Rectal smooth muscle tissue (tissue), 1 donor: ENCODE measurements at regions not wholly inside any gene's neighbourhood (a gene's known extent, or its start where the extent isn't known, plus 50 kb on each side); places are given as distances from the start of the nearest gene placed in this dataset.
"Not testable (repeated sequence)": the region's sequence is repeated elsewhere in the genome, so short reads cannot be mapped to it uniquely, and the experiment has no call there.

Source experiments
- H3K27ac ChIP-seq: one replicate; pipeline ENCODE4 v1.7.0; 2013; ENCODE audit warnings: low read depth, low read length, inconsistent platforms
- H3K27me3 ChIP-seq: one replicate; pipeline ENCODE4 v1.7.0; 2013; ENCODE audit warnings: low read length; ENCODE audit not compliant: control insufficient read depth, insufficient read depth
- H3K36me3 ChIP-seq: one replicate; pipeline ENCODE4 v1.7.0; 2013; ENCODE audit warnings: low read length; ENCODE audit not compliant: control insufficient read depth, insufficient read depth
- H3K4me1 ChIP-seq: one replicate; pipeline ENCODE4 v1.7.0; 2013; ENCODE audit warnings: low read length; ENCODE audit not compliant: control insufficient read depth, insufficient read depth
- H3K4me3 ChIP-seq: one replicate; pipeline ENCODE4 v1.7.0; 2013; ENCODE audit warnings: low read length
- H3K9ac ChIP-seq: one replicate; pipeline ENCODE4 v1.7.0; 2013; ENCODE audit warnings: low read length

GRCh38 chr14:86782092-86782580, 1210.8 kb downstream of the GALC start:
- H3K4me1 ChIP-seq = no peaks in the 10 kb centered on the region
- H3K4me3 ChIP-seq = no peak overlapping the region
- H3K36me3 ChIP-seq = no peaks in the 10 kb centered on the region
- no peak overlapping the region for H3K9ac ChIP-seq
- H3K27ac ChIP-seq = no peak overlapping the region
- no peaks in the 10 kb centered on the region for H3K27me3 ChIP-seq

GRCh38 chr14:86780876-86781510, 1212.0 kb downstream of the GALC start:
- no peak overlapping the region for H3K4me3 ChIP-seq
- H3K9ac ChIP-seq = no peak overlapping the region
- H3K27ac ChIP-seq = no peak overlapping the region
- no peaks in the 10 kb centered on the region for H3K27me3 ChIP-seq
- no peaks in the 10 kb centered on the region for H3K4me1 ChIP-seq
- no peaks in the 10 kb centered on the region for H3K36me3 ChIP-seq

GRCh38 chr14:86780461-86780860, 1212.5 kb downstream of the GALC start:
- H3K27ac ChIP-seq = no peak overlapping the region
- no peaks in the 10 kb centered on the region for H3K27me3 ChIP-seq
- H3K9ac ChIP-seq = no peak overlapping the region
- no peak overlapping the region for H3K4me3 ChIP-seq
- no peaks in the 10 kb centered on the region for H3K36me3 ChIP-seq
- H3K4me1 ChIP-seq = no peaks in the 10 kb centered on the region

- no peak overlapping the region for H3K27ac ChIP-seq
- no peak overlapping the region for H3K9ac ChIP-seq
- H3K4me1 ChIP-seq = no peaks in the 10 kb centered on the region
- H3K36me3 ChIP-seq = no peaks in the 10 kb centered on the region
- no peaks in the 10 kb centered on the region for H3K27me3 ChIP-seq
- no peak overlapping the region for H3K4me3 ChIP-seq
Measured at GRCh38 chr14:86779416-86779815, 1213.6 kb downstream of the GALC start.

- Histone ChIP-seq H3K36me3 (no peaks in the 10 kb centered on the region), H3K27me3 (no peaks in the 10 kb centered on the region), H3K4me1 (no peaks in the 10 kb centered on the region), H3K9ac (no peak overlapping the region), H3K4me3 (no peak overlapping the region), H3K27ac (no peak overlapping the region)
Measured at GRCh38 chr14:86777963-86778602, 1214.9 kb downstream of the GALC start.

GRCh38 chr14:86775896-86776295, 1217.1 kb downstream of the GALC start:
- H3K27me3 ChIP-seq, H3K27ac ChIP-seq, H3K36me3 ChIP-seq, H3K4me1 ChIP-seq, H3K4me3 ChIP-seq, H3K9ac ChIP-seq: not testable (repeated sequence)

- no peak overlapping the region for H3K9ac ChIP-seq
- H3K4me1 ChIP-seq = no peaks in the 10 kb centered on the region
- no peak overlapping the region for H3K27ac ChIP-seq
- no peaks in the 10 kb centered on the region for H3K27me3 ChIP-seq
- H3K36me3 ChIP-seq = no peaks in the 10 kb centered on the region
- H3K4me3 ChIP-seq = no peak overlapping the region
Measured at GRCh38 chr14:86774916-86775315, 1218.1 kb downstream of the GALC start.

GRCh38 chr14:86772075-86772474, 1220.9 kb downstream of the GALC start:
- H3K9ac ChIP-seq = no peak overlapping the region
- no peak overlapping the region for H3K4me3 ChIP-seq
- H3K27ac ChIP-seq = no peak overlapping the region
- no peaks in the 10 kb centered on the region for H3K4me1 ChIP-seq
- H3K36me3 ChIP-seq = no peaks in the 10 kb centered on the region
- no peaks in the 10 kb centered on the region for H3K27me3 ChIP-seq

GRCh38 chr14:86770186-86770585, 1222.8 kb downstream of the GALC start:
- H3K4me3 ChIP-seq = no peak overlapping the region
- H3K9ac ChIP-seq = no peak overlapping the region
- no peak overlapping the region for H3K27ac ChIP-seq
- H3K4me1 ChIP-seq = no peaks in the 10 kb centered on the region
- no peaks in the 10 kb centered on the region for H3K27me3 ChIP-seq
- no peaks in the 10 kb centered on the region for H3K36me3 ChIP-seq

- Histone ChIP-seq H3K4me3 (no peak overlapping the region), H3K36me3 (no peaks in the 10 kb centered on the region), H3K27ac (no peak overlapping the region), H3K27me3 (no peaks in the 10 kb centered on the region), H3K4me1 (no peaks in the 10 kb centered on the region), H3K9ac (no peak overlapping the region)
Measured at GRCh38 chr14:86766469-86766868, 1226.5 kb downstream of the GALC start.

GRCh38 chr14:86761611-86762010, 1231.4 kb downstream of the GALC start:
- Histone ChIP-seq H3K4me1 (no peaks in the 10 kb centered on the region), H3K27me3 (no peaks in the 10 kb centered on the region), H3K9ac (no peak overlapping the region), H3K36me3 (no peaks in the 10 kb centered on the region), H3K27ac (no peak overlapping the region), H3K4me3 (no peak overlapping the region)

- no peaks in the 10 kb centered on the region for H3K27me3 ChIP-seq
- no peaks in the 10 kb centered on the region for H3K4me1 ChIP-seq
- H3K27ac ChIP-seq = no peak overlapping the region
- no peak overlapping the region for H3K9ac ChIP-seq
- no peak overlapping the region for H3K4me3 ChIP-seq
- no peaks in the 10 kb centered on the region for H3K36me3 ChIP-seq
Measured at GRCh38 chr14:86756521-86757190, 1226.7 kb downstream of the FLRT2 start.

- not testable (repeated sequence) for H3K27ac ChIP-seq, H3K27me3 ChIP-seq, H3K36me3 ChIP-seq, H3K9ac ChIP-seq, H3K4me1 ChIP-seq, H3K4me3 ChIP-seq
Measured at GRCh38 chr14:86750488-86750887, 1220.5 kb downstream of the FLRT2 start.
